ENCODE measurements at regions not wholly inside any gene's neighbourhood (a gene's known extent, or its start where the extent isn't known, plus 50 kb on each side); places are given as distances from the start of the nearest gene placed in this dataset.
"Not testable (repeated sequence)": the region's sequence is repeated elsewhere in the genome, so short reads cannot be mapped to it uniquely, and the experiment has no call there.

GRCh38 chr16:22694887-22695382 is 119.0 kb upstream of the HS3ST2 start:
- H3K9ac ChIP-seq (ENCODE audit: low read depth in 1 of 3, low read length in 3 of 3): peak overlapping the region in 1 of 3 donors; percentile 19
- H3K27ac ChIP-seq (ENCODE audit: low read depth, low read length): peak overlapping the region; percentile 45
- H3K36me3 ChIP-seq (ENCODE audit: control insufficient read depth in 3 of 3, insufficient read depth in 3 of 3, low read length in 3 of 3): no peaks in the 10 kb centered on the region
- H3K4me1 ChIP-seq (ENCODE audit: control insufficient read depth in 3 of 3, insufficient read depth in 3 of 3, low read length in 3 of 3): peaks cover 18 to 29% (median 19%) of the 10 kb centered on the region in 3 donors
- no peaks in the 10 kb centered on the region for H3K27me3 ChIP-seq (ENCODE audit: control insufficient read depth in 3 of 3, insufficient read depth in 3 of 3, low read length in 3 of 3)
- peak overlapping the region in 1 of 3 donors; percentile 46 for H3K4me3 ChIP-seq (ENCODE audit: low read length in 3 of 3)
- no peaks in the 10 kb centered on the region for H3K9me3 ChIP-seq (ENCODE audit: control insufficient read depth in 3 of 3, low read length in 3 of 3)

GRCh38 chr16:22695773-22696172 is 118.2 kb upstream of the HS3ST2 start:
- peaks cover 18 to 29% (median 19%) of the 10 kb centered on the region in 3 donors for H3K4me1 ChIP-seq (ENCODE audit: control insufficient read depth in 3 of 3, insufficient read depth in 3 of 3, low read length in 3 of 3)
- not testable (repeated sequence) for H3K9me3 ChIP-seq (ENCODE audit: control insufficient read depth in 3 of 3, low read length in 3 of 3); H3K27ac ChIP-seq (ENCODE audit: low read depth, low read length); H3K36me3 ChIP-seq (ENCODE audit: control insufficient read depth in 3 of 3, insufficient read depth in 3 of 3, low read length in 3 of 3); H3K27me3 ChIP-seq (ENCODE audit: control insufficient read depth in 3 of 3, insufficient read depth in 3 of 3, low read length in 3 of 3); H3K9ac ChIP-seq (ENCODE audit: low read depth in 1 of 3, low read length in 3 of 3); H3K4me3 ChIP-seq (ENCODE audit: low read length in 3 of 3)

GRCh38 chr16:22699356-22699755 is 114.6 kb upstream of the HS3ST2 start:
- no peak overlapping the region for H3K27ac ChIP-seq (ENCODE audit: low read depth, low read length)
- H3K4me3 ChIP-seq (ENCODE audit: low read length in 3 of 3): no peak overlapping the region
- H3K36me3 ChIP-seq (ENCODE audit: control insufficient read depth in 3 of 3, insufficient read depth in 3 of 3, low read length in 3 of 3): no peaks in the 10 kb centered on the region
- no peaks in the 10 kb centered on the region for H3K27me3 ChIP-seq (ENCODE audit: control insufficient read depth in 3 of 3, insufficient read depth in 3 of 3, low read length in 3 of 3)
- no peak overlapping the region for H3K9ac ChIP-seq (ENCODE audit: low read depth in 1 of 3, low read length in 3 of 3)
- H3K4me1 ChIP-seq (ENCODE audit: control insufficient read depth in 3 of 3, insufficient read depth in 3 of 3, low read length in 3 of 3): peaks cover 9 to 10% (median 10%) of the 10 kb centered on the region in 3 donors
- no peaks in the 10 kb centered on the region for H3K9me3 ChIP-seq (ENCODE audit: control insufficient read depth in 3 of 3, low read length in 3 of 3)

- H3K4me3 ChIP-seq (ENCODE audit: low read length in 3 of 3): no peak overlapping the region
- no peak overlapping the region for H3K9ac ChIP-seq (ENCODE audit: low read depth in 1 of 3, low read length in 3 of 3)
- H3K4me1 ChIP-seq (ENCODE audit: control insufficient read depth in 3 of 3, insufficient read depth in 3 of 3, low read length in 3 of 3): no peaks in the 10 kb centered on the region
- H3K27ac ChIP-seq (ENCODE audit: low read depth, low read length): no peak overlapping the region
- H3K27me3 ChIP-seq (ENCODE audit: control insufficient read depth in 3 of 3, insufficient read depth in 3 of 3, low read length in 3 of 3): no peaks in the 10 kb centered on the region
- H3K9me3 ChIP-seq (ENCODE audit: control insufficient read depth in 3 of 3, low read length in 3 of 3): no peaks in the 10 kb centered on the region
- no peaks in the 10 kb centered on the region for H3K36me3 ChIP-seq (ENCODE audit: control insufficient read depth in 3 of 3, insufficient read depth in 3 of 3, low read length in 3 of 3)
Measured at GRCh38 chr16:22705799-22706198, 108.2 kb upstream of the HS3ST2 start.

DNA sequence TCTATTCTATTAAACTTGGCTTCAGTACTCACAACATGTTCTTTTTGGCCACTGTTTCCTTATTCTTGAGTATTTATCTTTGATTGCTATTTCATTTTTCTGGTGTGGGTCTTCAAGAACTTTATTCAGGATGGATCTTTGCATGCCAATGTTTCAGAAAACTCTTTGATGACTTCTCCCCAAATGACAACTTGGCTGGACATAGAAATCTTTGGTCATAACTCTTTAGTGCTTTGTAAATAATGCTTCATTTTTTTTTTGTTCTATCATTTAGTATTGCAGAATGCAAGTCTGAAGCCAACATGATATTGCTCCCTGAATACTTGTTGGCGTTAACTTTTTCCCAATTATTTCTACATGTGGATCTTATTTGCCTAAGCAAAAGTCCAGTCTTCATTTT is 103.6 kb upstream of the HS3ST2 start:
- Histone ChIP-seq H3K4me1 (ENCODE audit: control insufficient read depth in 3 of 3, insufficient read depth in 3 of 3, low read length in 3 of 3) (no peaks in the 10 kb centered on the region), H3K36me3 (ENCODE audit: control insufficient read depth in 3 of 3, insufficient read depth in 3 of 3, low read length in 3 of 3) (no peaks in the 10 kb centered on the region), H3K4me3 (ENCODE audit: low read length in 3 of 3) (no peak overlapping the region), H3K9ac (ENCODE audit: low read depth in 1 of 3, low read length in 3 of 3) (no peak overlapping the region), H3K27ac (ENCODE audit: low read depth, low read length) (no peak overlapping the region), H3K27me3 (ENCODE audit: control insufficient read depth in 3 of 3, insufficient read depth in 3 of 3, low read length in 3 of 3) (no peaks in the 10 kb centered on the region), H3K9me3 (ENCODE audit: control insufficient read depth in 3 of 3, low read length in 3 of 3) (peaks cover 7 to 8% (median 7%) of the 10 kb centered on the region in 3 donors)

DNA sequence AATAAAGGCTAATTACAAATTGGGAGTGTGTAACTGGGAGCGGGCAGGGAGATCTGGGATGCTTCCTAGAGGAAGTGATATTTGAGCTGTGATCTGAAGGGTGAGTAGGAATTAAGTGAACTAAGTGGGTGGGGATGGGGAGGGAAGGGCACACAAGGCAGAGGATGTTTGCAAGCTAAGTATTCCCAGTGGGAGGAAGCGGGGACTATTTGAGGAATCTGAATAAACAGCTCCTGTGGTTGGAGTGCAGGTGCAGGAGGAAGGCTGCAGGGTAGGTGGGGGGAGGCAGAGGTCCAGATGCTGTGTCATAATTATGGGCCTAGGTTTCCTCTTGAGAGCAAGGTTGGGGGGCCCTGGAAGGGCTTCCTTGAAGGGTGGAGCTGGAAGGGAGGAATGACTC is 102.1 kb upstream of the HS3ST2 start:
- no peak overlapping the region for H3K27ac ChIP-seq (ENCODE audit: low read depth, low read length)
- no peak overlapping the region for H3K9ac ChIP-seq (ENCODE audit: low read depth in 1 of 3, low read length in 3 of 3)
- no peak overlapping the region for H3K4me3 ChIP-seq (ENCODE audit: low read length in 3 of 3)
- peaks cover 7 to 8% (median 7%) of the 10 kb centered on the region in 3 donors for H3K9me3 ChIP-seq (ENCODE audit: control insufficient read depth in 3 of 3, low read length in 3 of 3)
- H3K36me3 ChIP-seq (ENCODE audit: control insufficient read depth in 3 of 3, insufficient read depth in 3 of 3, low read length in 3 of 3): no peaks in the 10 kb centered on the region
- no peaks in the 10 kb centered on the region for H3K4me1 ChIP-seq (ENCODE audit: control insufficient read depth in 3 of 3, insufficient read depth in 3 of 3, low read length in 3 of 3)
- H3K27me3 ChIP-seq (ENCODE audit: control insufficient read depth in 3 of 3, insufficient read depth in 3 of 3, low read length in 3 of 3): no peaks in the 10 kb centered on the region

DNA sequence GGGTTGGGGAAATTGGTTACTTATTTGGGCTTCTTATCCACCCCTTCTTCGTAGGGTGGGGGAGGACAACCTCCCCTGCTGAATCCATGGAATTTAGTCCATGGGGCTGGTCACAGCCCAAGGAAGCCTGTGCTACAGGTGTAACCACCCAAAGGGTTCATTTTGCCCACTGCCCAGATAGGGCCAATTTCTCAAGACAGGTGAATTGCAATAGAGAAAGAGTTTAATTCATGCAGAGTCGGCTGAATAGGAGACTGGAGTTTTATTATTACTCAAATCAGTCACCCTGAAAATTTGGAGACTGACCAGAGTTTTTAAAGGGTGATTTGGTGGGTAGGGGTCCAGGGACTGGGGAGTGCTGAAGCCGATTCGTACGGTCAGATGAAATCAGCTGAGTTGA is 101.5 kb upstream of the HS3ST2 start:
- Histone ChIP-seq H3K27ac (ENCODE audit: low read depth, low read length) (no peak overlapping the region), H3K4me3 (ENCODE audit: low read length in 3 of 3) (no peak overlapping the region), H3K9me3 (ENCODE audit: control insufficient read depth in 3 of 3, low read length in 3 of 3) (peaks cover 7 to 8% (median 7%) of the 10 kb centered on the region in 3 donors), H3K27me3 (ENCODE audit: control insufficient read depth in 3 of 3, insufficient read depth in 3 of 3, low read length in 3 of 3) (no peaks in the 10 kb centered on the region), H3K36me3 (ENCODE audit: control insufficient read depth in 3 of 3, insufficient read depth in 3 of 3, low read length in 3 of 3) (no peaks in the 10 kb centered on the region), H3K4me1 (ENCODE audit: control insufficient read depth in 3 of 3, insufficient read depth in 3 of 3, low read length in 3 of 3) (no peaks in the 10 kb centered on the region), H3K9ac (ENCODE audit: low read depth in 1 of 3, low read length in 3 of 3) (no peak overlapping the region)

DNA sequence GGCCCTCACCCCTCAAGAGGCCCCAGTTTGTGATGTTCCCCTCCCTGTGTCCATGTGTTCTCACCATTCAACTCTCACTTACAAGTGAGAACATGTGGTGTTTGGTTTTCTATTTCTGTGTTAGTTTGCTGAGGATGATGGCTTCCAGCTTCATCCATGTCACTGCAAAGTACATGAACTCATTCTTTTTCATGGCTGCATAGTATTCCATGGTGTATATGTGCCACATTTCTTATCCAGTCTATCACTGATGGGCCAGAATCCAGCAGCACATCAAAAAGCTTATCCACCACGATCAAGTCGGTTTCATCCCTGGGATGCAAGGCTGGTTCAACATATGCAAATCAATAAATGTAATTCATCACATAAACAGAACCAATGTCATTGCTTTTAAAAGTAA is 95.4 kb upstream of the HS3ST2 start:
- H3K4me1 ChIP-seq (ENCODE audit: control insufficient read depth in 3 of 3, insufficient read depth in 3 of 3, low read length in 3 of 3); H3K9me3 ChIP-seq (ENCODE audit: control insufficient read depth in 3 of 3, low read length in 3 of 3); H3K9ac ChIP-seq (ENCODE audit: low read depth in 1 of 3, low read length in 3 of 3); H3K36me3 ChIP-seq (ENCODE audit: control insufficient read depth in 3 of 3, insufficient read depth in 3 of 3, low read length in 3 of 3); H3K27me3 ChIP-seq (ENCODE audit: control insufficient read depth in 3 of 3, insufficient read depth in 3 of 3, low read length in 3 of 3); H3K27ac ChIP-seq (ENCODE audit: low read depth, low read length); H3K4me3 ChIP-seq (ENCODE audit: low read length in 3 of 3): not testable (repeated sequence)

DNA sequence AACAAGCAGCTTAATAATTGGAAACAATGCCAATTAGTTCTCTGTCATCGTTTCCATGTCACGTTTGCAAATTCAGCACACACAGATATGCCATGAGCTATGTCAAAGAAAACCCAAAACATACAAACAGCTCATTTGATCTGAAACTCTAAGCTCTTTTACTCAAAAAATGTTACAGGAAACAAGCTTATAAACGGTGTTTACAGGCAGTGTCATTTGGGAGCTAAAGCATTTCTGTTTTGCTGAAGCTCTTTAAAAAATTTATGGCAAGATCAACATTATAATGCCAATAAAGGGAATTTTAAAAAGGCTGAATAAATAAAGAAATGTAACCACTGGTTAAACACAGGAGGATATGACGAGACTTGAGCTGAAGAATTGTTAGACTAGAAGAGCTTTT is 94.0 kb upstream of the HS3ST2 start:
- Histone ChIP-seq H3K9ac (ENCODE audit: low read depth in 1 of 3, low read length in 3 of 3) (no peak overlapping the region), H3K9me3 (ENCODE audit: control insufficient read depth in 3 of 3, low read length in 3 of 3) (no peaks in the 10 kb centered on the region), H3K4me1 (ENCODE audit: control insufficient read depth in 3 of 3, insufficient read depth in 3 of 3, low read length in 3 of 3) (no peaks in the 10 kb centered on the region), H3K4me3 (ENCODE audit: low read length in 3 of 3) (no peak overlapping the region), H3K36me3 (ENCODE audit: control insufficient read depth in 3 of 3, insufficient read depth in 3 of 3, low read length in 3 of 3) (no peaks in the 10 kb centered on the region), H3K27ac (ENCODE audit: low read depth, low read length) (no peak overlapping the region), H3K27me3 (ENCODE audit: control insufficient read depth in 3 of 3, insufficient read depth in 3 of 3, low read length in 3 of 3) (peaks cover 0 to 9% (median 4%) of the 10 kb centered on the region in 3 donors)

- Histone ChIP-seq H3K36me3 (ENCODE audit: control insufficient read depth in 3 of 3, insufficient read depth in 3 of 3, low read length in 3 of 3) (no peaks in the 10 kb centered on the region), H3K9me3 (ENCODE audit: control insufficient read depth in 3 of 3, low read length in 3 of 3) (no peaks in the 10 kb centered on the region), H3K27ac (ENCODE audit: low read depth, low read length) (no peak overlapping the region), H3K4me3 (ENCODE audit: low read length in 3 of 3) (no peak overlapping the region), H3K4me1 (ENCODE audit: control insufficient read depth in 3 of 3, insufficient read depth in 3 of 3, low read length in 3 of 3) (no peaks in the 10 kb centered on the region), H3K27me3 (ENCODE audit: control insufficient read depth in 3 of 3, insufficient read depth in 3 of 3, low read length in 3 of 3) (peaks cover 0 to 9% (median 4%) of the 10 kb centered on the region in 3 donors), H3K9ac (ENCODE audit: low read depth in 1 of 3, low read length in 3 of 3) (no peak overlapping the region)
Measured at GRCh38 chr16:22721511-22722100, 92.4 kb upstream of the HS3ST2 start.

All from skeletal muscle tissue (tissue), 3 donors.